Mammary epithelial cell (primary cell): ENCODE measurements at regions not wholly inside any gene's neighbourhood (a gene's known extent, or its start where the extent isn't known, plus 50 kb on each side); places are given as distances from the start of the nearest gene placed in this dataset.

ENCODE experiments used
- CTCF ChIP-seq, 2 donors: IDR thresholded peaks in 1 of 2; conservative IDR thresholded peaks in 1 of 2; 2 replicates each; pipeline ENCODE4 v1.5.1; 2011 to 2012; ENCODE audit warnings: inconsistent platforms in 2 of 2, low read length in 2 of 2, mild to moderate bottlenecking in 2 of 2, control low read depth in 1 of 2, low read depth in 1 of 2; ENCODE audit not compliant: insufficient read depth in 1 of 2; ENCODE audit errors: extremely low read depth in 1 of 2
- EZH2 ChIP-seq: IDR thresholded peaks from 2 replicates; pipeline ENCODE4 v1.6.1; 2012; ENCODE audit warnings: low read length, inconsistent platforms, borderline replicate concordance

GRCh38 chr17:77489239-77489892, 348.6 kb downstream of the SEC14L1 start:
- TF ChIP-seq CTCF (conservative IDR thresholded peaks at IDR 0.05 in 1 of 2, IDR thresholded peaks at IDR 0.05 in 1 of 2; ENCODE audit: extremely low read depth in 1 of 2, insufficient read depth in 1 of 2, low read depth in 1 of 2, low read length in 2 of 2) (no peak), EZH2 (no peak)
